Fibroblast of skin of back (primary cell): ENCODE measurements at regions not wholly inside any gene's neighbourhood (a gene's known extent, or its start where the extent isn't known, plus 50 kb on each side); places are given as distances from the start of the nearest gene placed in this dataset.

Experiments used
- DNase-seq: peaks from one replicate; pipeline ENCODE4 v3.0.0-alpha.2; 2013

GRCh38 chr5:160175438-160176218 lies 53.7 kb upstream of the FABP6 start:
- peak; percentile 50 for DNase-seq

GRCh38 chr5:160174780-160175437 lies 54.4 kb upstream of the FABP6 start:
- DNase-seq: no peak

- DNase-seq: no peak
These were observed 55.0 kb upstream of the FABP6 start for GRCh38 chr5:160174290-160174689.

GRCh38 chr5:160171666-160172065 lies 52.4 kb upstream of the PWWP2A start:
- peak; percentile 19 for DNase-seq

GRCh38 chr5:160169326-160169725 lies 50.1 kb upstream of the PWWP2A start:
- peak; percentile 97 for DNase-seq
